ENCODE measurements at regions not wholly inside any gene's neighbourhood (a gene's known extent, or its start where the extent isn't known, plus 50 kb on each side); places are given as distances from the start of the nearest gene placed in this dataset.

GRCh38 chr7:159198016-159198724, 53.5 kb upstream of the VIPR2 start:
- no peak for TF ChIP-seq CTCF (IDR thresholded peaks at IDR 0.05; ENCODE audit: borderline replicate concordance)
- Histone ChIP-seq H3K27me3 (ENCODE audit: low read depth) (peaks cover under 1% of the 10 kb centered on the region), H3K36me3 (no peaks in the 10 kb centered on the region), H3K9me3 (replicated peaks) (no peaks in the 10 kb centered on the region), H3K4me3 (no peak overlapping the region), H3K4me1 (peaks cover 13% of the 10 kb centered on the region), H3K27ac (replicated peaks) (no peak overlapping the region)
- intact Hi-C loops (cut with micrococcal nuclease), result no loop called here
- no peak for DNase-seq

- no peaks in the 10 kb centered on the region for H3K36me3 ChIP-seq
- intact Hi-C loops (cut with micrococcal nuclease), result no loop called here
- TF ChIP-seq CTCF (IDR thresholded peaks at IDR 0.05; ENCODE audit: borderline replicate concordance), result no peak
- peaks cover 13% of the 10 kb centered on the region for H3K4me1 ChIP-seq
- no peaks in the 10 kb centered on the region for H3K9me3 ChIP-seq (replicated peaks)
- peaks cover 9% of the 10 kb centered on the region for H3K27me3 ChIP-seq (ENCODE audit: low read depth)
- H3K4me3 ChIP-seq, result peak overlapping the region; percentile 8
- DNase-seq, result no peak
- H3K27ac ChIP-seq (replicated peaks), result peak overlapping the region; percentile 22
Observed at GRCh38 chr7:159197066-159197975, 52.7 kb upstream of the VIPR2 start.

- TF ChIP-seq CTCF (IDR thresholded peaks at IDR 0.05; ENCODE audit: borderline replicate concordance), result no peak
- intact Hi-C loops (cut with micrococcal nuclease), result no loop called here
- no peaks in the 10 kb centered on the region for H3K36me3 ChIP-seq
- H3K27me3 ChIP-seq (ENCODE audit: low read depth), result peaks cover 16% of the 10 kb centered on the region
- H3K4me1 ChIP-seq, result peaks cover 13% of the 10 kb centered on the region
- no peak overlapping the region for H3K27ac ChIP-seq (replicated peaks)
- DNase-seq, result no peak
- no peak overlapping the region for H3K4me3 ChIP-seq
- no peaks in the 10 kb centered on the region for H3K9me3 ChIP-seq (replicated peaks)
Observed at GRCh38 chr7:159196584-159196983, 51.9 kb upstream of the VIPR2 start.

- no peak for TF ChIP-seq CTCF (IDR thresholded peaks at IDR 0.05; ENCODE audit: borderline replicate concordance)
- intact Hi-C loops (cut with micrococcal nuclease), result no loop called here
- no peaks in the 10 kb centered on the region for H3K9me3 ChIP-seq (replicated peaks)
- H3K27me3 ChIP-seq (ENCODE audit: low read depth), result peaks cover 22% of the 10 kb centered on the region
- peaks cover 13% of the 10 kb centered on the region for H3K4me1 ChIP-seq
- no peak for DNase-seq
- H3K4me3 ChIP-seq, result no peak overlapping the region
- H3K36me3 ChIP-seq, result no peaks in the 10 kb centered on the region
- H3K27ac ChIP-seq (replicated peaks), result peak overlapping the region; percentile 5
Observed at GRCh38 chr7:159195946-159196345, 51.3 kb upstream of the VIPR2 start.
